UCSD-AML1 (cell line): ENCODE measurements at regions not wholly inside any gene's neighbourhood (a gene's known extent, or its start where the extent isn't known, plus 50 kb on each side); places are given as distances from the start of the nearest gene placed in this dataset.
A peak's percentile ranks its signal among the peaks of the same experiment; 100 is the strongest.
"Not testable (repeated sequence)": the region's sequence is repeated elsewhere in the genome, so short reads cannot be mapped to it uniquely, and the experiment has no call there.

Experiments
- DNase-seq: peaks from one replicate; lab custom pipeline; 2025; ENCODE audit not compliant: unreplicated experiment; lab: John Stamatoyannopoulos, UW

DNA sequence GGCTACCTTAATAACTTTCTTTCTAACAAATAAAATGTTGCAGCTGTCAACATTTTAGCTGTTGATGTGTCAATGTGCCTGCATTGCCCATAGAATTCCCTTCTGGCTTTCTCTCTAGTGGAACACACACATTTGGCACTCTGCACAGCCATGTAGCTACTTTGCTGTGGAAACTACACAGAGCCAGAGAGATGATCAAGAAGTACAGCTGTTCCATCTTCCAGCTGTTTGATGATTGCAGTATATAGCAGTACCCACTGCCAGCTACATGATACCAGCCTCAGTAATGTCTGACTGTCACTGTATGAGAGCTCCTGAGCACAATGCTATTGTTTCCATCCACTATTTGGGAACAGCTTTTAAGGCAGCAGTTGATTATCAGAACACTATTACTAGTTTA is 843.0 kb downstream of the PCDH17 start:
- DNase-seq = no peak

DNA sequence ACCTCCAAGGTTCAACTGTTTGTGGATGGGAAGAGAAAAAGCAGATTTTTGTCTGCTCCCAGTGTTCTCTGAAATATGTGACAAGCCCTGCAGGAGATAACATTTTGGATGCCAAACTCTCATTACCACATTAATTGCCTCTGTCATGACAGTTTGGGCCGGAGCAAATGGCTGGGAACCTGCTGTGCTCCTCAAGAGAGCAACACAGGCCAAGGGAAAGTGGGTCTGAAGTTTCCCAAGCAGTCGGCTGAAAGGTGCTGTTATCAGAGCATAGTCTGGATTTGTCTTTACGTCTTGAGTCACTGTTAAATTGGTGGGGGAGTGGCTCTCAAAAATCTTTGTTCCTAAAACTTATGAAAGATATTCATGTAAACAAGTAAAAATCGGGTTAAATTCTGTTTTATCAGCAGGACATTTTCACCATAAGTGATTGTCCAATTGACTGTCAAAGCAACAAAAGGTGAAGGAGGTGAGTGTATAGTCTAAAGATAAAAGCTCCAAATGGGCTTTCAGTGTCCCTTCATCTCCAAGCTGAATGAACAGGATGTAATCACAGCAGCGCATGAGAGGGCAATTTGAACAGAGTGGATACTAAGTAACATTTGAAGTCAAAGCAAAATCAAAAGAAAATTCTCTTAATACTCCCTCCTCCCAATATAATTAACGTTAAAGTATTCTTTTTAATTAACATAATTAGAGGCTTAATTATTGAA is 844.8 kb downstream of the PCDH17 start:
- DNase-seq = no peak

DNA sequence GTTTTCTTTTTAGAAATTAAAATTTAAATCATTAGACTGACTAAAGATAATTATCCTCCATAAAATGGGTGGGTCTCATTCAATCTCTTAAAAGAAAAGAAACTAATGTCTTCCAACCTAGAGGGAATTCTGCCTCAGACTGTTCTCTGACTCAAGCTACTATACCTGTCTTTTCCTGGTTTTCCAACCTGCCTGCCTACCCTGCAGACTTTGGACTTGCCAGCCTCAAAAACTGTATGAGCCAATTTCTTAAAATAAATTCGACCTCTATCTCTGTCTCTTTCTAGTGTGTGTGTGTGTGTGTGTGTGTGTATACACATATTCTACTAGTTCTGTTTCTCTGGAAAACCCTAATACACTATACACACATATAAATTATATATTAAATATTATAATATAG is 847.3 kb downstream of the PCDH17 start:
- DNase-seq = no peak

DNA sequence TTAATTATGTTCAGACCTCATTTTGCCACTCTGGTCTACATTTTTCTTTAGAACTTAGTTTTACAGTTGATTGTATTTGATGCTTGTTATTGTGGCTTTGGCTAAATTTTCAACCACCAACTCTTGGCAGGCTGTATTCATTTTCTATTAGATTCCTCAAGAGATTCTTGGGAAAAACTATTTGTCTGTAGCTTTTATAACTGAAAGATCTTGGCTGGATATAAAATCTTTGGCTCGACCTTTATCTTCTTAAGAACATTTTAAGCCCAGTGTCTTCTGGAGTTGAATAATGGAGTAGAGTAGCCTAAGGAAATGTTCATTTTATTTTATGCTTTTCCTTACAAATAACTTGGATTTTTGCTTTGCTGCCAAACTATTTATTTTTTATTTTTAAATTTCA is 848.5 kb downstream of the PCDH17 start:
- DNase-seq = no peak

DNA sequence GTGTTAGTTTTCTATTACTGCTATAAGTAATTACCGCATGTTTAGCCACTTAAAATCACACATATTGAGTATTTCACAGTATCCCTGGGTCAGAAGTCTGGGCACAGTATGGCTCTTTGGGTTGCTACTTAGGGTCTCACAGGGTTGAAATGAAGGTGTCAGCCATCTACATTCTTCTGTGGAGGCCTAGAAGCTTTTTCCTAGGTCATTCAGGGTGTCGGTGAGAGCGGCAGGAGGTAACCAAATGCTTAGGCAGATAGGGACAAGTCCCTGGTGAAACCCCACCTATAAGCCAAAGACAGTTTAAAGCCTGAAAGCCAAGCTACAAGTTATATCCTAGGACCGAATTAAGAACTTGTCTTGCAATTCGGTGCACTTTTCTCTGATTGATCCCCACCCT is 856.7 kb downstream of the PCDH17 start:
- no peak for DNase-seq

DNA sequence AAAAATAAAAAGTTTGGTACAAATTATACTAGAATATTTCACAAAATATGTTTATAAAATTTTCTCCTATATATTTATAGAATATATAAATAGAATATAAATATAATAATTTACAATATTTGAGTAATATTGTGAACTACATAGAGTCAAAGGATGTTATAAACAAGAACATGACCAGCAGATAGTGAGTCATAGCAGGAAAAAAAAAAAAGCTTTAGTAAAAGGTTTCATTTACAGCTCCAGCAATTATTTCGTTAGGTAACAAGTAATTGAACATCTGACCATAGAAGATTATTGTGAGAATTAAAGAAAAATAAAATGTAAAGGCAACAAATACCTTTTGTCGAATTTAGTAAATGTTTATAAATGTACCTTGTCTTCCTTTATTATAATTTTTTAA is 864.1 kb downstream of the PCDH17 start:
- DNase-seq = no peak

DNA sequence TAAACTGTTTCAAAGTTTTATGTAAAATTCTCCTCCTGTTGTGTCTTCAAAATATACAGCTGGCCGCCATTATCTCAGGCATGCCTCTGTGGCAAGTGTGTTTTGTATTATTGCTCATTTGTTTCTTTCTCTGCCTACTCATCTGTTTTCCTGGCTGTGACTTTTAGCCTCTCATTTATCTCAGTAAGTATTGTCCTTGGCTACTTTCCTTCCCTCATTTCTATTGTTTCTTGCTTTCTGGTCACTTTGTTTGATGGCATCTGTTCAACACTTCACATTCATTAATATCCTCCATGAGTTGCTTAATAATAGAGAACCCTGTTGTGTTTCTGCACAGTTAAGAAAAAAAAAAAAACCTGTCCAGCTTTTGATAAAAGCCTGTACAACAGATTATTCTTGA is 869.4 kb downstream of the PCDH17 start:
- no peak for DNase-seq

DNA sequence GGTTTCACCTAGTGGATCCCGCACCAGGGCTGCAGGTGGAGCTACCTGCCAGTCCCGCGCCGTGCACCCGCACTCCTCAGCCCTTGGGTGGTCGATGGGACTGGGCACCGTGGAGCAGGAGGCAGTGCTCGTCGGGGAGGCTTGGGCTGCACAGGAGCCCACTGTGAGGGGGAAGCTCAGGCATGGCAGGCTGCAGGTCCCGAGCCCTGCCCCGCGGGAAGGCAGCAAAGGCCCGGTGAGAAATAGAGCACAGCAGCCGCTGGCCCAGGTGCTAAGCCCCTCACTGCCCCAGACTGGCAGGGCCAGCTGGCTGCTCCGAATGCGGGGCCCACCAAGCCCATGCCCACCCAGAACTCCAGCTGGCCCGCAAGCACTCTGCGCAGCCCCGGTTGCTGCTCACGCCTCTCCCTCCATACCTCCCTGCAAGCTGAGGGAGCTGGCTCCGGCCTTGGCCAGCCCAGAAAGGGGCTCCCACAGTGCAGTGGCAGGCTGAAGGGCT is 872.7 kb downstream of the PCDH17 start:
- not testable (repeated sequence) for DNase-seq

DNA sequence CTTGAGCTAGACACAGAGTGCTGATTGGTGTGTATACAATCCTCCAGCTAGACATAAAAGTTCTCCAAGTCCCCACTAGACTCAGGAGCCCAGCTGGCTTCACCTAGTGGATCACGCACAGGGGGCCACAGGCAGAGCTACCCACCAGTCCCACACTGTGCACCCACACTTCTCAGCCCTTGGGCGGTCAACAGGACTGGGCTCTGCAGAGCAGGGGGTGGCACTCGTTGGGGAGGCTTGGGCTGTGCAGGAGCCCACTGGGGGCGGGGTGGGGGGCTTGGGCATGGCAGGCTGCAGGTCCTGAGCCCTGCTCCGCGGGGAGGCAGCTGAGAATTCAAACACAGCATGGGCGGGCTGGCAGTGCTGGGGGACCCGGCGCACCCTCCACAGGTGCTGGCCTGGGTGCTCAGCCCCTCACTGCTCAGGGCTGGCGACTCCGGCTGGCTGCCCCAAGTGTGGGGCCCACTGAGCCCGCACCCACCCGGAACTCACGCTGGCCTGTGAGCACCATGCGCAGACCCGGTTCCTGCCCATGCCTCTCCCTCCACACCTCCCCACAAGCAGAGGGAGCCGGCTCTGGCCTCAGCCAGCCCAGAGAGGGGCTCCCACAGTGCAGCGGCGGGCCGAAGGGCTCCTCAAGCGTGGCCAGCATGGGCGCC is 873.8 kb downstream of the PCDH17 start:
- not testable (repeated sequence) for DNase-seq

DNA sequence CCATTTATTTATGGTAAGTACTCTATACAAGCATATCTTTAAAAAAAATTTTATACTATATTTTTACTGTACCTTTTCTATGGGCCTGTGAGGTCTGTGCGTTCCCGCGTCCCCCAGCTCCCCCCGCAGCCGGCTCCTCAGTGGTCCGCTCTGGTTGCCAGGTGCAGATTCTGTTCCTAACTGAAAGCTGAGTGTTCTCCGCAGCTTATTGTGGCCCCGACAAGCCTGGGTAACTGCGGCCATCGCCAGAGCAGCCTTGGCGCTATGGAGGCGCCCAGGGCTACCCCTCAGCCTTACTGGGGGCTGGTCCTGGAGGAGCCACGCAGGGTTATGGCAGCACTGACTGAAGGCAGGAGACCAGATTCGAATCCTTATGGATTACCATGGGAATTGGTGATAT is 896.8 kb downstream of the PCDH17 start:
- DNase-seq = no peak

DNA sequence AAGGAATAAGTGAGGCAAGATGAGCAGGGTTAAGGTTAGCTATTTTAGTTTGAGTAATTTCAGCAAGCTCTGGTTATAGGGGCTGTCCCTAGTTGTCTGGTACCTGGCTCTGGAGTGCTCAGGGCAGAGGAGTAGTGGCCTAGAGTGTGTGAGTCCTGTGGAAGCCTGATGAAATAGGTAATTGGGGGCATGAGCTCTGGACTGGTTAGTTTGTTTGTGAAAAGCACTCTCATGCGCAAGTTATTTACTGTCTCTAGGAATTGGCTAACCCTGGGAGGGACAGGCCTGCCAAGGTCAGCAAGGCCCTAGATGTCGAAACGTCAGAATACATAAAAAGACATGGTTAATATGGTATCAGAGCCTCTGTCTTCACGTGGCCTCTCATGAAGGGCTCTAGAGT is 900.1 kb downstream of the PCDH17 start:
- DNase-seq = no peak

DNA sequence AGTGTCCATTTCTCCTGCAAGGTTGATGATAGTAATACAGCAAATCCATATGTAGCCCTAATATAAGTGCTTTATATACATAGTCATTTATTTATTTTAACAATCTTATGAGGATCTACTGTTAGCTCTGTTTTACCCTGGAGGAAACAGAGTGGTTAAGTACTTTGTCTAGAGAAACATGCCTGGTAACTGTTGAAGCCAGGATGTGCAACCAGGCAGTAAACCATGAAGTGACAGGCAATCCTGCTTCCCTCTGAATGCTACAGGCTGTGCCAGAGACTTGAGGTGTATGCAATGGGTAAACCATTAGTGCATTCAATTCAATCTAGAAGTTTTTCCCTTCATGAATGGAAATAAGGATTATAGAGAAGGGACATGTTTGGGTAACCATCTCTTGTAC is 911.0 kb downstream of the PCDH17 start:
- DNase-seq = no peak

DNA sequence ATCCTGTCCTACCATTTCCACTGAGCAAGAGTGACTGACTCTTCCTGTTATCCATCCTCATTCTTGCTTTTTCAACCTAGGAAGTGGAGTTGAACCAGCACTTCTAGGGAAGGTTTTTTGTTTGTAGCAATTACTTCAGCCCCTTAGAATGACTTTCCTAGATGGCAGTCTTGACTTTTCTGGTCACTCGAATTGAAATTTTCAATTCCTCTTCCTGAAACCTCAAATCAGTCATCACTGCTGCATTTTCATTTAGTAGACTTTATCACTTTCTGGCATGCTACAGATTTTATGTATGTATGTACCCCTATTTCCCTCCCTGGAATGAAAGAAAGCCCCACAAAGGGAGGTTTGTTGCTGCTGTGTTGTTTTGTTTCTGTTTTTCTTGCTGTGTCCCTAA is 915.9 kb downstream of the PCDH17 start:
- DNase-seq = no peak

DNA sequence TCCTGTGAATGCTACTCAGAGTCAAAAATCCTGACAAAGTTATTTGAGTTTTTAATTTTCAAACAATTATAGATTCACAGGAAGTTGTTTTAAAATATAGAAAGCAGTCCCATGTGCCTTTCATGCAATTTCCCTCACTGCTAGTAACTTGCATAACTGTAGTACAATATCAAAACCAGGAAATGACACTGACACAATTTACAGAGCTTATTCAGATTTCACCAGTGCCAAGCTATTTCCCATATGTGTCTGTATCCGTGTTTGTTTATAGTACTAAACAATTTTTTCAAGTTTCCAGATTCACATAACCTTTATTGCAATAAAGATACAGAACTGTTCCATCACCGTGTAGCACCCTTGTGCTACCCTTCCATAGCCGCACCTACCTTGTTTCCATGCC is 934.6 kb downstream of the PCDH17 start:
- DNase-seq = no peak

DNA sequence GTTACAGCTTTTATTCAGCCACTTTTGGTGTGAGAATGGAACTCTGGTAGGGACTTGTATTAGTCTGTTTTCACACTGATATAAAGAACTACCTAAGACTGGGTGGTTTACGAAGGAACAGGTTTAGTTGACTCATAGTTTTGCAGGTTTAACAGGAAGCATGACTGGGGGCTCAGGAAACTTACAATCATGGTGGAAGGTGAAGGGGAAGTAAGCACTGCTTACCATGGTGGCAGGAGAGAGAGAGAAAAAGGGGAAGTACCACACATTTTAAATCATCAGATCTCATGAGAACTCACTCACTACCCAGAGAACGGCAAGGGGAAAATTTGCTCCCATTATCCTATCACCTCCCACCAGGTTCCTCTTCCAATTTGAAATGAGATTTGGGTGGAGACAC is 942.2 kb downstream of the PCDH17 start:
- peak; percentile 7 for DNase-seq

DNA sequence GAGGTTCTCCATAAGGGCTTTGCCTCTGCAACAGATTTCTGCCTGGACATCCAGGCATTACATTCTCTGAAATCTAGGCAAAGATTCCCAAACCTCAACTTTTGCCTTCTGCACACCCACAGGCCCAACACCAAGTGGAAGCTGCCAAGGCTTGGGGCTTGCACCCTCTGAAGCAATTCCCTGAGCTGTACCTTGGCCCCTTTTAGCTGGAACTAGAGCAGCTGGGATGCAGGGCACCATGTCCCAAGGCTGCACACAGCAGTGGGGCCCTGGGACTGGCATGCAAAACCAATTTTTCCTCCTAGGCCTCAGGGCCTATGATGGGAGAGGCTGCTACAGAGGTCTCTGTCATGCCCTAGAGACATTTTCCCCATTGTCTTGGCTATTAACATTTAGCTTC is 943.2 kb downstream of the PCDH17 start:
- no peak for DNase-seq

DNA sequence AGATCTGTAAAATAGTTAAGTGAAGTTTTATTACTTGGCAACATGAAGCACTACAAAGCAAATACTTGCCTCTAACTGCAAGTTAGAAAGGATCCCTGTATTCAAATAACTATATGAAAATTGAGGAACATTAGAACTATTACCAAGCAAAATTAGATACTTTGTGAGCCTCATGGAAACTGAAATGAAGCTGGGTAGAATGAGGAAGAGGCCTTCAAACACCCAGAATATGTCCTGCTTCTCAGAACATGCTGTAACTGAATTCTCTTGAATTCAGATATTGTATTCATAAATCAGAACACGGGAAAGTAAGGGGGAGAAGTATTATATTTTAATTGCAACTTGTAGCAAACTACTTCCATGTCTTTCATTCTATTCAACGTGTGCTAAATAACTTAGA is 947.9 kb downstream of the PCDH17 start:
- DNase-seq = no peak

DNA sequence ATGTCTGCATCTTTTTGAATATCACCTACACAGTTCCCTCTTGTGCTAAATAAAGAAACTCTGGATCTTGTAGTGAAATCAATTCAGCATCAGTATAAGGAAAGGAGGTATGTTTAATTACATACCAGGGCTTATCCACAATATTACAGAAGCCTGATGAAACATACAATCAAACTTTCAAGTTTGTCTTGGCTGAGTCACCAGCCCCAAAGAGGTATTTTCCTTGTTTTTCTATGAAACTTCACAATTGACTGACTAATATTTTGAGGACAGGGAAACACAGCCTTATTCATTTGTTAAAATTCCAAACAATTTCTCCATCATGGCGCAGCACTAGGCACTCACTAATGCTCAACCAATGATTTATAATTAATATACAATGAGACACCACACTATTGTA is 952.4 kb downstream of the PCDH17 start:
- no peak for DNase-seq

DNA sequence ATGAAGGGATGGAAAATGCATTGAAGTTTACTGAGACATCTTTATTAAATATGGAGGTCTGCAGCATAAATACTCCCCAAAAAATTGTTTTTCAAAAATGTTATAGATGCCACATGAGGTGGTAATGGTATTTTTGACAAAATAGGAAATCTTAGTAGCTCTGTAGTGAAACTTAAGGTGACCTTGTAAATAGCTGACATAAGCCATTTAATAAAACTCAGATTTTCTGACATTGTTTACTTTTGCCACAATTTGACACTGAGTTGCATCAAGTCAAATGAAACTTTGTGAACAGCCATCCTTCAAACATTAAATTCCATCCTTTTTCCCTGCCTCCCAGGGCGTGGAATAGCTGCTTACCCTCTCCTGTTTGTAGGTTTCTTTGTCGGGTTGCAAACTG is 953.1 kb downstream of the PCDH17 start:
- DNase-seq = no peak

DNA sequence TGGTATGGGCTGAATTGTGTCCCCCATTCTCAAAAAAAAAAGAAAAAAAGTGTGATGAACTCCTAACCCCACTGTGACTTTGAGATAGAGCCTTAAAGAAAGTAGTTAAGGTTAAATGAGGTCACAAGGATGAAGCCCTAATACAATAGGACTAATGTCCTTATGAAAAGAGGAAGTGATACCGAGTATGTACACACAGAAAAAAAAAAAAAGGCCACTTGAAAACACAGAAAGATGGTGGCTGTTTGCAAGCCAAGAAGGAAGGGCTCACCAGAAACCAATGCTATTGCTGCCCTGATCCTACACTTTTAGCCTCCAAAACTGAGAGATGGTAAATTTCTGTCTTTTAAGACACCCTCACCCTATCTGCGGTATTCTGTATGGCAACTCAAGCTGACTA is 955.6 kb downstream of the PCDH17 start:
- no peak for DNase-seq

DNA sequence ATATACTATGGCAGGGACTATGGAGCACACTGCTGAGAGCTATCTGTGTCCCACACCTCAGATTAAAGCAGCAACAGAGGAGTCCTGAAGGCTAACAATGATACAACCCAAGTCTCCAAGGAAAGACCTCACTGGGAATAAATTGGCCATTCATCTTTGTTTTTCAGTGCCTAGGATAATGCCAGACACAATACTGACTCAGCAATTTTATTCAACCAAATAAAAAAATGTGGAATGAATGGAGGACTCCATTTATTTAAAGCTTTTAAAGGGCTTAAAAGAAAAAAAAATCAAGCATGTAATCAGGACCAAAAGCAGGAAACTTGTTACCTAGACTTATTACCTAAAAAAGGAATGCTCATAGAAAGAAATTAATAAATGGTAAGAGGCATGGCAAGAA is 960.5 kb downstream of the PCDH17 start:
- DNase-seq = no peak

DNA sequence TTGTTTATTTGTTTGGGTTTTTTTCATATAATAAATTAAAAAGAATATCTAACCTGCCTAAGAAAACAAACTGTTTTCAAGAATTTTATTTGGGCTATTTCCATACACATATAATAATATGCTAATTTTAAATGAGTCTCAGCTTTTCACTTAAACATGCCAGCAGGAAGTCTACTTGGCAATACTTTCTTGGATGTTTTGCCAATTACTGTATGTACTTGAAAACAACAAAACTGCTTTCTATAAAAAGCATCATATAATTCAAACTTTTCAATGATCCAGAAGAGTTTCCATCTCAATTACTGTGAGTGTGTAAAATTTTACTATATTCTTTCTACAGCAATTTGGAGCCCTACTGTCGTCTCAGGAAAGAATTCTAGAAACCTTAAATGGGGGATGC is 961.2 kb downstream of the PCDH17 start:
- no peak for DNase-seq
